NCI-H2029 treated with DMSO at 0.1 percent for 48 hours (cell line): ENCODE measurements at regions not wholly inside any gene's neighbourhood (a gene's known extent, or its start where the extent isn't known, plus 50 kb on each side); places are given as distances from the start of the nearest gene placed in this dataset.
"Not testable (repeated sequence)": the region's sequence is repeated elsewhere in the genome, so short reads cannot be mapped to it uniquely, and the experiment has no call there.

ENCODE experiments used
- DNase-seq: peaks from one replicate; lab custom pipeline; 2025; lab: John Stamatoyannopoulos, UW

DNA sequence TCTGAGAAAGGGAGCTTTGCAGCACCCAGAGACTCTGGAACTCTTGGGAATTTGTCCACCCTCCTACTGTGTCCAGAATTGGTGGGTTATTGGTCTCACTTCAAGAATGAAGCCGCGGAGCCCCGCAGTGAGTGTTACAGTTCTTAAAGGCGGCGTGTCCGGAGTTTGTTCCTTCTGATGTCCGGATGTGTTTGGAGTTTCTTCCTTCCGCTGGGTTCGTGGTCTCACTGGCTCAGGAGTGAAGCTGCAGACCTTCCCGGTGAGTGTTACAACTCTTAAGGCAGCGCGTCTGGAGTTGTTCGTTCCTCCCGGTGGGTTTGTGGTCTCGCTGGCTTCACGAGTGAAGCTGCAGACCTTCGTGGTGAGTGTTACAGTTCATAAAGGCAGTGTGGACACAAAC lies 824.7 kb downstream of the LRRTM4 start:
- DNase-seq, result not testable (repeated sequence)

DNA sequence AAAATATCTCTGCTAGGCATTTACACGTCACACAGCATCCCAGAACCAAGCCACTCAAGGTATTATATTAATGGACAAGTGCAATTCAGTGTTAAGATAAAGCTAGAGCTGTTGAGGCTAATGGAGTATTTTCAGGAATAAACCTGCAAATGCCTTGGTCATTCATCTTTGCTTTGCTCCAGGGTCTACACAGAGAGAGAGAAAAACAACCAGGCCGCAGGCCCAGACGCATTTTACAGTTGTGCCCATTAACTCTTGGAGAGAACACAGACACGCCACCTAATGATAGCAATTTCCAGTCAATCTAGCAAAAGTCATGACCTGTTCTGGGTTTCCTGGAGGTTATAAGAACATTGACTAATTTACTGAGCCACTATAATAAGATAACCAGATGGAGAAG lies 829.3 kb downstream of the LRRTM4 start:
- DNase-seq, result no peak

GRCh38 chr2:76688732-76689131 lies 833.4 kb downstream of the LRRTM4 start:
- no peak for DNase-seq

DNA sequence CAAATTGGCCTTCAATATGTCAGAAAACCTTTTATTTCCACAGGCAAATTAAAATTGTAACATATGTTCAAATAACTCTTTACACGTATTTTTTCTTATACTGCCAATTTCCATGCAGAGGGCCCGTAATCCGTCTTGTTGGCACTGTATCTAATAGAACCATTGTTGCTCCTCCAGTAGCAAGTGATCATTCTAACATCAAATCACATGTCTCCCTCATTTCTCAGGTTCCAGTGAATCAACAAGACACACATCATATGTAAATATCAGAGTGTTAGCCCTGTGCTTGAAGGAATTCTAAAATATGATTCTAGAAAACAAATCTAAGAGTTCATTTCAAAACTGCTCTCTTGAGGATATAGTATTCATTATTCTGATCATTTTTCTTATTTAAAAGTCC lies 834.3 kb downstream of the LRRTM4 start:
- no peak for DNase-seq

- DNase-seq, result no peak
Measured at GRCh38 chr2:76684756-76685155, 837.4 kb downstream of the LRRTM4 start.

DNA sequence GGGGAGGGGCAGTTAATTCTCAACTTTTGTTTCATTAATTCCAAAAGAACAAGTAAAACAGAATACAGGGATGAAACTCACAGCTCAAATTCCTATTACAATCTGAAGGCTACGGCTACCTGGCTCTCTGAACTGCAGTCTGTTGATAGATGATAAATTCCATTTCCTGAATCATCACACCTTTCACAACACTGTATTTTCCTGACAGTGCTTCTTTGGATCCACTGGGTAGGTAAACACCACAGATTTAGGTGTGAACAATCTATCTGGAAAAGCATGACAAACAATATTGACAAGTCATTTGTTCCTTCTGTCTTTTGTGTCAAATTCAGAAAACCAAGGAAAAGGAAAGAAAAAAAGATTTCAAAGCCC lies 843.2 kb downstream of the LRRTM4 start:
- DNase-seq, result no peak

DNA sequence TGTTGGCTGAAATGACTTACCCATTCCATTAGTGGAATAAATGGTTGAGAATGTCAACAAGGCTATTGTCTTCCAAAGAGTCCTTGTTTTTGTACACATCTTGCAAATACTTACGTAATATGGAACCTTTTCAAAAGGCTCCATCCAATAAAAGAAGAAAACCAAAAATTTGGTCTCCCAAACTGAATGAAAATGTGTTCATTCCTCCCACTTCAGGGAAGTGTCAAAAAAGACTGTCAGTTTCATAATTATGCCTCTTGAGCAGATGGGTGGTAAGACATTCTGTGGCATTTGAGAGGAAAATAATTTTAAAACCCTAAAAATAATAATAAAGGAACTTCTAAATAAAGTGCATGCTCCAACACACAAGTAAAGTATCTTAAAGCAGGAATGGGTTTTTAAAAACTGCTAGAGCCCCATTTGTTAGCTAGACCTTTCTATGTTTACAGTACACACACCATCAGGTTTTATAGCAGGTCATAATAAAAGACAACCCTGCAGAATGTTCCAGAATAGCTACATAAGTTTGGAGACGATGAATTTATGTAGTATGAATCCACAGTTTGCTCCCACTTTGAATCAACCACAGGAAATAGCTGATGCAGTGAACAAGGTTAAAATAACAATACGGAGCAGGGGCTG lies 843.7 kb downstream of the LRRTM4 start:
- no peak for DNase-seq

- DNase-seq, result no peak
Measured at GRCh38 chr2:76675212-76675611, 847.0 kb downstream of the LRRTM4 start.

DNA sequence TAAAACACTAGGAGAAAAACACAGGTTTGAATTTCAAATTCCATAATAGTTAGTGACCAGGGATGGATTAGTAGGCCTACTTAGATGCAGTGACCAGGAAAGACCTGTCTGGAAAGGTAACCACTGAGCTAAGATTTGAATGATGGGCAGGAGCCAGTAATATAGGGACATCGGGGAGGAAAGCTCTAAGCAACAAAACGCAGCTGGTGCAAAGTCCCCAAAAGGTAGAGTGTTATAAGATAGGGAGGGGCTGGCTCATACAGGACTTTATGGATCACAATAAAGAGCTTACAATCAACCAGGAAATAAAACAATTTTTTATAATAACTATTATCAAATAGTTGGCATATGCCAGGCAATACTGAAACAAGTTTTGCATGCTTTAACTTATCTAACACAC lies 849.4 kb downstream of the LRRTM4 start:
- DNase-seq, result no peak

DNA sequence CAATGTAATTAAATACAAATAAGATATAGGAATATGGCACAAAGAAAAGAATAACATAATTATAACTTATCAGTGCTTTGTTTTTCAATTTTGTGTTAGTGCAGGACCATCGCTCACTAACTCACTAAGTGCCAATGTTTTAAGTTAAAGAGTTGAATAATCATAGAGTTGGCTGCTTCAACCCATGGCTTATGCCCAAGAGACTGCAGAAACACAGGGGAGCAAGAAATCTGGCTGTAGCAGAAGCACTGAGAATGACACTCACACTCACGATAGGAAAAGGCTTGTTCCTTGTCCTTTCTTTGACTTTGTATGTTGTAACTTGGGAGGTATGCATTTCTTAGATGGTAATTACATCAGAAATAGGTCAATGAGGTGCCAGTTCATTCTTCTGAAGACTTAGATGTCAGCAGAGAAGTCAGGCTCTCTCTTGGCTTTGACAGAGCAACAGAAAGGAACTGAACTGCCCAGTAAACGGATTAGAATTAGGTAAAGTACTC lies 852.2 kb downstream of the LRRTM4 start:
- no peak for DNase-seq

DNA sequence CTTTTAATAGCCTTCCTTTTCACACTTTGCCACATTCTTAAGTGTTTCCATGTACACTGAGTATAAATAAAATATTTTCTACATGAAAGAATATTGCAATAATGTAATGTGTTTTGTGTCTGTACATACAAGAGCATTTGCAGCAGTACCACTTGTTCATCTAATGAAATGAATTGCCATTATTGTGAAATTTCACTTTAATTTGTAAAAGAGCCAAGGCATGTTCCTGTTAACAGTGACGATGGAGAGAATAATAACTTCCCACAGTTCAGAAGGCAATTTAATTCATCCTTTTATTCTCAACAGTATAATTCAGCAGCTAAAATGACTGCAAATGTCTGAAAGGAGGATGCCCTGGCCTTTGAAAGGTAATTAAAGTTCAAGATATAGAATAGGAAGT lies 853.9 kb downstream of the LRRTM4 start:
- DNase-seq, result no peak

GRCh38 chr2:76667821-76668271 lies 854.3 kb downstream of the LRRTM4 start:
- no peak for DNase-seq

GRCh38 chr2:76642129-76642528 lies 880.0 kb downstream of the LRRTM4 start:
- DNase-seq, result no peak

- DNase-seq, result no peak
Measured at GRCh38 chr2:76641506-76641905, 880.7 kb downstream of the LRRTM4 start.

DNA sequence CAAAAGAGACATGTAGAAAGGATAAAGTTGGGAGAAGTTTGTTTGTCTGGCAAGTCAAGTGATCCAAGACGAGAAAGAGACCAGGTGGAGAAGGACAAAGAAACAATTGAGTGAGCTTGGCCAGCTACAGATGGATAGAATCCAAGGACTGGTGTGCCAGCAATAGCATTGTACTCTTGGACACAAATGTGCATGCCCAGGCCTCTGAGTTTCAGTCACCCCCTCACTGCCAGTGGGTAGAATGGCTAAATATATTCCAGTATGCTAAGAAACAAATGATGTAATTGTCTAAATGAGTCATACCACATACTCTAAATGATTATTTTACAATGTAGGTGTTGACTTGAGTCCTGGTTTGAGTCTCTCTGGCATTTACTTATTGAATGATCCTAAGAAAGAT lies 881.3 kb downstream of the LRRTM4 start:
- DNase-seq, result no peak

DNA sequence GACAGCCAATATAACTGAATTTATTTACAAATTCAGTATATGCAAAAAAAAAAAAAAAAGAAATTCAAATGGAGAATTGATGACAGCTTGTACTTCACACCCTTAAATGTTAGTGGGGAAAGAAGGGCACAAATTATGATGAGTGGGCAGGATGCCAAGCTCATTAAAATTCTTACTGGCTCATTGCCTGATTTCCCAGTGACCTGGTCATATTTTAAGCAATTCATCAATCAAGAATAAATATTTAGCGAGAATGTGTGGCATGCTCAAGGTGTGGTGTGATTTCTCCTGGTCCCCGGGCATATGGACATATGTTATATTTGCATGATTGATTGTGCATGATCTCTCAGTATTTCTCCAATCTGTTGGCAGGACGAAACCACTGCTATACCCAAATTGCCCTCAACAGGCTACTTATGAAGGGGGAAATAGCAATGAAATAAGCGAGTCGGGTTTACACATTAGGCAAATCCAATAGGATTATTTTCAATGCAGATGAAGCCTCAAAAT lies 883.0 kb downstream of the LRRTM4 start:
- DNase-seq, result no peak

DNA sequence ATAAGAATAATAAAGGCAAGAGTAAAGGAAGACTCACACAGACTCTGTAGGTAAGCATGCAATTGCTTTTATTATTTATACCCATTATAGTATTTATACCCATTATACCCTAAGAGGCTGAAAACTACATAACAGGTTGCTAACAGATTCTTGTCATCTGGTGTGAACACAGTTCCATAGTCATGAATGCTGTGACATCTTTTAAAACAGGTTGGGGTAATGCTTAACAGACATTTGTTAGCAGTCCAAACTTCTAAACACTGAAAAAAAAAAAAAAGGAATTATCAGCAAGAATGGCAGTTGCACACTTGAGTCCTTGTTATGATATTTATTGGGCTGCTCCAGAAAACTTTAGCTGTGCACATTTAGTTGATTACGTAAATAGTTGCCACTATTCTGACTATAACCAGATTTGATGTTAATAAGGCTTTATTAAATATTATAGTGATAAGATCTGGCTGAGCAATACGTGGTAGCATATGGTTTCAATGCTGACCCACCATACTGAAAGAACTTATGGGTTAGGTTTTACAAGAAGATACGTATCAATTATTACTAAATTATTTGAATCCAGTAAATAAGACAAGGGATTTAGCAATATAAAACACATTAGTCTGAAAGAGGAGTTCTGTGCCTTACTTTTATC lies 888.8 kb downstream of the LRRTM4 start:
- DNase-seq, result no peak

DNA sequence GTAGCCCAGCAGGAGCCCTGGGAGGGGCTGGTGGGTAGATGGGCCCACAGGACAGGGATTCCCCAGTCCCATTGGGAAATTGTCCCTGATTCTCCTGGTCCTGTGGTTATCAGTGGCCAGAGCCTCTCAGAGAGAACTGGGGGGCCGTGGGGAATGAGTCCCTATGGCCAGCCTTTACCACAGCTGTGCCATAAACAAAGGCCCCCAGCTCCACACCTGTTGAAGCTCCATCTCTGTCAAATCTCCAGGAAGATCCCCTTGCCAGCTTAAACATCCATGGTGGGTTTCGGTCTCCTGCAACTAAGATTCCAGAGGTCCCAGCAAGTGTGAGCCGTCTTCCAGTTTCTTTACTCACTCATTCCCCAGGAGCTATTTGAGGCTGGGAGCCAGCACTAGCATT lies 897.1 kb downstream of the LRRTM4 start:
- no peak for DNase-seq

- DNase-seq, result no peak
Measured at GRCh38 chr2:76613330-76613729, 902.6 kb upstream of the GCFC2 start.

DNA sequence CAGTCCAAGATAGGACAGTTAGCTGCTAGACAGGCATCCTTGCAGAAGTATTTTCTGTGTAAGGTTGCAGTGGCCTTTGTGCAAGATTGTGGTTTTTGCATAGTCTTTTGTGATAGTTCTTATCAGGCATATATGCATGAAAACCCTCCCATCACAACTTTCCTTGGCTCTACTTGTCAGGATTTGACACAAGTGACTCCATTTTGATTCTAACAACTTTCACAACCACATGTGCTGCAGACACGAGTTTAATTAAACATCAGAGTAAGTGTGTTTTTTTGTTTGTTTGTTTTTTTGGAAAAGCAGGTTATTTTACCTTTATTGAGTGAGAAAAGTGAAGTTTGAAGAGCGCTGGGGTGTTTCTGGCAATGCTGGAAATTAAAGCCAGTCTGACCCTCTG lies 902.0 kb upstream of the GCFC2 start:
- no peak for DNase-seq

DNA sequence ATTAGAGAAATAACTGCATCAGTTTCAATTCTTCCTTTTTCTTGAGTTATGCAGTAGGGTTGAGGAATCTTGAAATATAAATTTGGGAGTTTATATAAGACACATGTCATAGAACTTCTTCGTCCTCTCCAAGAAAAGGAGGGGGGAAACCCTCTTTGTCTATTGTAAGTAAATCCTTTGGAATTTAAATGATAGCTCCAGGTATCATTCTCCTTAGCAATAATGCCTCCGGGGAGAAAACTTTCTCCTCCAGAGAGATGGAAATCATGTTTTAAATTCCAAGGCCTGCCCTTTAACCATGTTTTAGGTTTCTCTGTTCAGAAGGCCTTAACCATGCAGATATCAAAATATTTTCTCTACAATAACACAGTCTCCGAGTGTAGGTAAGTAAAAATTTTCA lies 899.7 kb upstream of the GCFC2 start:
- DNase-seq, result no peak

DNA sequence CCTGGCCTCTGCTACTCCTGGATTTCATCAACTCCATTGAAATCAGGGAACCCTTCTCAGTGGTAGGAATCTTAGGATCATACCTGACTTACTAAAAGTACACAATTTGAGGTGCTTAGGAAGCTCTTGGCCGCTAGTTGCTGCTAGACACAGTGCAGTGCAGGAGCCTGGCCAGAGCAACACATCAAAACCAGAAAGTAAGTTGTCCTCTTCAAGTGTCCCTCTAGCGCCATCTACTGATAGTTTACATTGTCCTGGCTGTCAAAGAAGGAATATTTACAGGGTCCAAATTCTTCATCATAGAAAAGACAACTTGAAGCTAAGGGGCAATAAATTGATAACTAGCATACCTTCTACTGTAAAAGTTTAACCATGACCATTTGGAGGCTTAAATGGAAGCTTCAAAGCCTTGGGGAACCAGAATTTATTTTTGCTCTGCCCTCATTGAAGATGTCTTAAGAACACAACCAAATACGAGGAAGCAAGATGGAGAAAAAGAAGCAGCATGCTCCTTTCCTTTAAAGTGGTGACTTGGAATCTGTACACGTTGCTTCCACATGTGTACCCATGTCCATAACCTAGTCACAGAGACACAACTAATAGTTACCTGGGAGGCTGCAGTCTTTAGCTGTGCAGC lies 889.1 kb upstream of the GCFC2 start:
- DNase-seq, result peak; percentile 56

- no peak for DNase-seq
Measured at GRCh38 chr2:76584474-76584873, 873.8 kb upstream of the GCFC2 start.
